Central memory CD8-positive, alpha-beta T cell (primary cell): ENCODE measurements at regions not wholly inside any gene's neighbourhood (a gene's known extent, or its start where the extent isn't known, plus 50 kb on each side); places are given as distances from the start of the nearest gene placed in this dataset.
"Not testable (repeated sequence)": the region's sequence is repeated elsewhere in the genome, so short reads cannot be mapped to it uniquely, and the experiment has no call there.

Source experiments
- ATAC-seq: fragments of 150-1000 bp; cut with Tn5 transposase; replicated peaks from 2 replicates; pipeline ENCODE4 v1.10.0; 2022; ENCODE audit warnings: mild to moderate bottlenecking, moderate FRiP score, moderate number of reproducible peaks; ENCODE audit not compliant: poor library complexity, severe bottlenecking; ENCODE audit errors: extremely low read depth
- DNase-seq, 2 donors: peaks; one replicate each; pipeline ENCODE4 v3.0.0; 2021; ENCODE audit warnings: low spot score in 2 of 2
- H3K27ac Mint-ChIP-seq: one replicate; pipeline ENCODE4 v1.8.0; 2022; ENCODE audit warnings: low read depth, mild to moderate bottlenecking, moderate library complexity, mixed read lengths
- H3K27me3 Mint-ChIP-seq: one replicate; pipeline ENCODE4 v1.8.0; 2022; ENCODE audit warnings: mixed read lengths
- H3K36me3 Mint-ChIP-seq: one replicate; pipeline ENCODE4 v1.8.0; 2022; ENCODE audit warnings: mild to moderate bottlenecking, moderate library complexity, mixed read lengths; ENCODE audit not compliant: insufficient read depth
- H3K4me1 Mint-ChIP-seq: one replicate; pipeline ENCODE4 v1.8.0; 2022; ENCODE audit warnings: mixed read lengths
- H3K4me3 Mint-ChIP-seq: one replicate; pipeline ENCODE4 v1.8.0; 2022; ENCODE audit warnings: mild to moderate bottlenecking, moderate library complexity, mixed read lengths
- H3K9me3 Mint-ChIP-seq: one replicate; pipeline ENCODE4 v1.8.0; 2022; ENCODE audit warnings: mixed read lengths

- DNase-seq (no peak), ATAC-seq (no peak)
- Mint-ChIP-seq H3K9me3 (no peaks in the 10 kb centered on the region), H3K27me3 (peaks cover 91% of the 10 kb centered on the region), H3K36me3 (no peaks in the 10 kb centered on the region), H3K4me3 (no peak overlapping the region), H3K4me1 (peaks cover 5% of the 10 kb centered on the region), H3K27ac (no peak overlapping the region)
These were observed 461.2 kb upstream of the RUNX1 start for GRCh38 chr21:35510294-35510693.

- Mint-ChIP-seq H3K27me3 (peaks cover 89% of the 10 kb centered on the region), H3K9me3 (no peaks in the 10 kb centered on the region), H3K36me3 (no peaks in the 10 kb centered on the region), H3K4me1 (peaks cover 5% of the 10 kb centered on the region), H3K27ac (no peak overlapping the region), H3K4me3 (no peak overlapping the region)
- no peak for ATAC-seq
- DNase-seq = no peak
These were observed 460.1 kb upstream of the RUNX1 start for GRCh38 chr21:35509001-35509704.

- DNase-seq = no peak
These were observed 459.2 kb upstream of the RUNX1 start for GRCh38 chr21:35508139-35508888.

GRCh38 chr21:35507181-35507759 is 458.2 kb upstream of the RUNX1 start:
- no peaks in the 10 kb centered on the region for H3K36me3 Mint-ChIP-seq
- H3K27ac Mint-ChIP-seq = no peak overlapping the region
- no peaks in the 10 kb centered on the region for H3K9me3 Mint-ChIP-seq
- peaks cover 11% of the 10 kb centered on the region for H3K4me1 Mint-ChIP-seq
- H3K4me3 Mint-ChIP-seq = no peak overlapping the region
- ATAC-seq (no peak), DNase-seq (no peak)
- H3K27me3 Mint-ChIP-seq = peaks cover 92% of the 10 kb centered on the region

More at GRCh38 chr21:35508139-35508888, 459.2 kb upstream of the RUNX1 start:
- no peak for ATAC-seq
- Mint-ChIP-seq H3K36me3 (no peaks in the 10 kb centered on the region), H3K4me3 (no peak overlapping the region), H3K4me1 (peaks cover 9% of the 10 kb centered on the region), H3K27me3 (peaks cover 89% of the 10 kb centered on the region), H3K27ac (no peak overlapping the region), H3K9me3 (no peaks in the 10 kb centered on the region)

GRCh38 chr21:35506771-35507170 is 457.7 kb upstream of the RUNX1 start:
- no peak overlapping the region for H3K27ac Mint-ChIP-seq

GRCh38 chr21:35506352-35506751 is 457.2 kb upstream of the RUNX1 start:
- Mint-ChIP-seq H3K27me3 (peaks cover 92% of the 10 kb centered on the region), H3K27ac (no peak overlapping the region), H3K4me1 (peaks cover 11% of the 10 kb centered on the region), H3K9me3 (no peaks in the 10 kb centered on the region), H3K4me3 (no peak overlapping the region), H3K36me3 (no peaks in the 10 kb centered on the region)
- DNase-seq (no peak), ATAC-seq (no peak)

More at GRCh38 chr21:35506771-35507170, 457.7 kb upstream of the RUNX1 start:
- ATAC-seq = no peak
- peaks cover 92% of the 10 kb centered on the region for H3K27me3 Mint-ChIP-seq
- H3K4me1 Mint-ChIP-seq = peaks cover 11% of the 10 kb centered on the region
- H3K36me3 Mint-ChIP-seq = no peaks in the 10 kb centered on the region
- H3K4me3 Mint-ChIP-seq = no peak overlapping the region
- H3K9me3 Mint-ChIP-seq = no peaks in the 10 kb centered on the region
- DNase-seq = no peak

GRCh38 chr21:35504951-35505466 is 455.9 kb upstream of the RUNX1 start:
- Mint-ChIP-seq H3K4me1 (peaks cover 6% of the 10 kb centered on the region), H3K9me3 (no peaks in the 10 kb centered on the region), H3K36me3 (no peaks in the 10 kb centered on the region), H3K4me3 (no peak overlapping the region), H3K27ac (no peak overlapping the region), H3K27me3 (peaks cover 92% of the 10 kb centered on the region)
- DNase-seq = no peak
- ATAC-seq = no peak

- Mint-ChIP-seq H3K4me1 (peaks cover 6% of the 10 kb centered on the region), H3K36me3 (no peaks in the 10 kb centered on the region), H3K4me3 (no peak overlapping the region), H3K9me3 (no peaks in the 10 kb centered on the region), H3K27me3 (peaks cover 89% of the 10 kb centered on the region), H3K27ac (no peak overlapping the region)
- ATAC-seq (no peak), DNase-seq (no peak)
These were observed 455.2 kb upstream of the RUNX1 start for GRCh38 chr21:35504277-35504676.

GRCh38 chr21:35503671-35504070 is 454.6 kb upstream of the RUNX1 start:
- no peaks in the 10 kb centered on the region for H3K9me3 Mint-ChIP-seq
- H3K27ac Mint-ChIP-seq = no peak overlapping the region
- ATAC-seq = no peak
- H3K4me3 Mint-ChIP-seq = no peak overlapping the region
- peaks cover 6% of the 10 kb centered on the region for H3K4me1 Mint-ChIP-seq
- H3K27me3 Mint-ChIP-seq = peaks cover 87% of the 10 kb centered on the region
- DNase-seq = no peak
- H3K36me3 Mint-ChIP-seq = no peaks in the 10 kb centered on the region

GRCh38 chr21:35502821-35503220 is 453.7 kb upstream of the RUNX1 start:
- DNase-seq (no peak), ATAC-seq (no peak)
- no peaks in the 10 kb centered on the region for H3K36me3 Mint-ChIP-seq
- H3K27me3 Mint-ChIP-seq = peaks cover 80% of the 10 kb centered on the region
- no peaks in the 10 kb centered on the region for H3K9me3 Mint-ChIP-seq
- peaks cover 6% of the 10 kb centered on the region for H3K4me1 Mint-ChIP-seq
- no peak overlapping the region for H3K27ac Mint-ChIP-seq
- H3K4me3 Mint-ChIP-seq = no peak overlapping the region

- peaks cover 36% of the 10 kb centered on the region for H3K27me3 Mint-ChIP-seq
- H3K27ac Mint-ChIP-seq, H3K4me1 Mint-ChIP-seq, DNase-seq, H3K36me3 Mint-ChIP-seq, H3K4me3 Mint-ChIP-seq, H3K9me3 Mint-ChIP-seq, ATAC-seq: not testable (repeated sequence)
These were observed 448.4 kb upstream of the RUNX1 start for GRCh38 chr21:35497522-35497921.

GRCh38 chr21:35491920-35492678 is 443.0 kb upstream of the RUNX1 start:
- DNase-seq (no peak), ATAC-seq (no peak)
- Mint-ChIP-seq H3K36me3 (no peaks in the 10 kb centered on the region), H3K9me3 (no peaks in the 10 kb centered on the region), H3K4me1 (no peaks in the 10 kb centered on the region), H3K27ac (no peak overlapping the region), H3K27me3 (peaks cover 26% of the 10 kb centered on the region), H3K4me3 (no peak overlapping the region)
